ENCODE measurements at regions not wholly inside any gene's neighbourhood (a gene's known extent, or its start where the extent isn't known, plus 50 kb on each side); places are given as distances from the start of the nearest gene placed in this dataset.

DNA sequence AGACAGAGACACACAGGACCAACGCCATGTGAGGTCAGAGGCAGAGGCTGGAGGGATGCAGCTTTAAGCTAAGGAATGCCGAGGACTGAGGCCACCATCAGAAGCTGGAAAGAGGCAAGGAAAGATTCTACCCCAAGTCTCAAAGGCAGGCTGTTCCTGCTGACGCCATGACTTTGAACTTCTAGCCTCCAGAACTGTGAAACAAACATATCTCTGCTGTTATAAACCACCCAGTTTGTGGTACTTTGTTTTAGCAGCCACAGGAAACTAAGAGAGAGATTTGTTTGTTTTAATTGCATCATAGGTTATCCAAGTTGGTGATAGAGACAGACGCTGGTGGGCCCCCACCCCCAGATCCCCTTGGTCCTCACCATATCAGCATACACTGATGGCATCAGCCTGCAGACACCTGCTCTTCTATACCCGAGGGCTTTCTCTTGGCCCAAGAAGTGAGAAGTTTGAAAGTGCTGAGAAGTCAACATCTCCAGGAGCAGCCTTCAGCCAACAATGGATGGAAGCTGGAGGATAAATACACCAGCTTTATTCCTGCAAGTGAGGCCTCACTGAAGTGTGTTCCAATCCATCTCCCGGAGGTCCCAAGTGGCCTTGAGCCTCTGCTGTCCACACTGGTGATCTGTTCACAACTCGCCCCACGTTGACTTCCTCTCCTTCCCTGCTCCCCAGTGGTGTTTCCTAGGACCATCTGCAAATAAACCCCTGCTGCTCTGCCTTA lies 154.7 kb downstream of the BTBD3 start:
- TF ChIP-seq, protein P1, sequence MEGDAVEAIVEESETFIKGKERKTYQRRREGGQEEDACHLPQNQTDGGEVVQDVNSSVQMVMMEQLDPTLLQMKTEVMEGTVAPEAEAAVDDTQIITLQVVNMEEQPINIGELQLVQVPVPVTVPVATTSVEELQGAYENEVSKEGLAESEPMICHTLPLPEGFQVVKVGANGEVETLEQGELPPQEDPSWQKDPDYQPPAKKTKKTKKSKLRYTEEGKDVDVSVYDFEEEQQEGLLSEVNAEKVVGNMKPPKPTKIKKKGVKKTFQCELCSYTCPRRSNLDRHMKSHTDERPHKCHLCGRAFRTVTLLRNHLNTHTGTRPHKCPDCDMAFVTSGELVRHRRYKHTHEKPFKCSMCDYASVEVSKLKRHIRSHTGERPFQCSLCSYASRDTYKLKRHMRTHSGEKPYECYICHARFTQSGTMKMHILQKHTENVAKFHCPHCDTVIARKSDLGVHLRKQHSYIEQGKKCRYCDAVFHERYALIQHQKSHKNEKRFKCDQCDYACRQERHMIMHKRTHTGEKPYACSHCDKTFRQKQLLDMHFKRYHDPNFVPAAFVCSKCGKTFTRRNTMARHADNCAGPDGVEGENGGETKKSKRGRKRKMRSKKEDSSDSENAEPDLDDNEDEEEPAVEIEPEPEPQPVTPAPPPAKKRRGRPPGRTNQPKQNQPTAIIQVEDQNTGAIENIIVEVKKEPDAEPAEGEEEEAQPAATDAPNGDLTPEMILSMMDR (IDR thresholded peaks at IDR 0.05; ENCODE audit: poor library complexity): no peak
- TF ChIP-seq EZH2 (IDR thresholded peaks at IDR 0.05; ENCODE audit: borderline replicate concordance): no peak

Data from hepatocyte (in vitro differentiated cells).